MCF 10A (cell line): ENCODE measurements at regions not wholly inside any gene's neighbourhood (a gene's known extent, or its start where the extent isn't known, plus 50 kb on each side); places are given as distances from the start of the nearest gene placed in this dataset.

ENCODE experiments used
- BruUV-seq: library from RNA; stranded (reverse); fragments of 400-500 nt; replicated peaks from 2 replicates; lab custom pipeline; 2021; lab: Mats Ljungman, UMichigan
- CTCF ChIA-PET: fragments of 300-600 bp; sonication (Branson Sonifier 250); formaldehyde crosslinking; extraction: SDS; loops from one replicate; lab custom pipeline; 2021; ENCODE audit warnings: antibody characterized with exemption, inconsistent platforms; lab: Yijun Ruan, JAX
- POLR2A ChIA-PET: fragments of 300-600, 350-650 bp; sonication (Branson Sonifier 250); formaldehyde crosslinking; extraction: SDS; loops from one replicate; lab custom pipeline; 2020; ENCODE audit warnings: antibody characterized with exemption, inconsistent platforms; lab: Yijun Ruan, JAX
- DNase-seq: peaks from one replicate; pipeline ENCODE4 v3.0.0-alpha.2; 2018; ENCODE audit not compliant: unreplicated experiment
- H3K27ac Mint-ChIP-seq: one replicate; pipeline ENCODE4 v1.8.0; 2022; ENCODE audit warnings: mild to moderate bottlenecking, low read depth, mixed read lengths; ENCODE audit not compliant: unreplicated experiment
- H3K27me3 Mint-ChIP-seq: one replicate; pipeline ENCODE4 v1.8.0; 2022; ENCODE audit warnings: mixed read lengths; ENCODE audit not compliant: insufficient read depth, unreplicated experiment
- H3K36me3 Mint-ChIP-seq: one replicate; pipeline ENCODE4 v1.8.0; 2022; ENCODE audit warnings: mild to moderate bottlenecking, moderate library complexity, mixed read lengths; ENCODE audit not compliant: insufficient read depth, unreplicated experiment
- H3K4me1 Mint-ChIP-seq: one replicate; pipeline ENCODE4 v1.8.0; 2022; ENCODE audit warnings: mixed read lengths; ENCODE audit not compliant: insufficient read depth, unreplicated experiment
- H3K4me3 Mint-ChIP-seq: one replicate; pipeline ENCODE4 v1.8.0; 2022; ENCODE audit warnings: mild to moderate bottlenecking, moderate library complexity, mixed read lengths; ENCODE audit not compliant: unreplicated experiment
- H3K9me3 Mint-ChIP-seq: one replicate; pipeline ENCODE4 v1.8.0; 2022; ENCODE audit warnings: mixed read lengths; ENCODE audit not compliant: unreplicated experiment
- intact Hi-C: fragments of 100-400 bp; cut with micrococcal nuclease; formaldehyde crosslinking; loops from 2 replicates; pipeline ENCODE4 v1.14.1; 2022
- TF ChIP-seq, protein P1 (sequence below): fragments of 200-600 bp; IDR thresholded peaks from one replicate; pipeline ENCODE4 v1.8.0; 2022; ENCODE audit warnings: antibody characterized with exemption, mild to moderate bottlenecking; ENCODE audit not compliant: unreplicated experiment

DNA sequence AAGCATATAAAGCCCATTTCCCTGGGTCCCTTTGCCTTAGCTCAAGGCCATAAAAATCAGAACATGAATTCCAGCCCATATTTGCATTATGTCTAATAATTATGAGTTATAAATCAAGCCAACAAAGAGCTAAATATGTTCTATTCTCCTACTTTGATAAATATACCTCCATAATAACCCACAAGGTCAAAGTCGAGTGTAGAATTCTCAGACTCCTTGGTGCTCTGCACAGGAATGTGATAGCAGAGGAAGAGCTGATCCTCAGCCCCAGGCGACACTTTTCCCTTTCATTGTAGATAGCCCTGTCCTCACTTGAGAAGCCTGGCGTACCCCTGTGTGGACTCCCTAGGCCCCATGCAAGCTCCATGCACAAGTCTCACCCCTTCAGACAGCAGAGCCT lies 85.6 kb downstream of the CASP3 start:
- intact Hi-C loops: no loop called here
- DNase-seq: no peak
- no peak overlapping the region for H3K27ac Mint-ChIP-seq
- ChIA-PET CTCF (interaction anchor here (0.6 kb wide), 1 partner anchor 63 kb away, joined by 3 read pairs; no protein-coding TSS in a partner anchor), POLR2A (no interaction called here)
- no TSS peak for BruUV-seq
- H3K9me3 Mint-ChIP-seq: peaks cover 6% of the 10 kb centered on the region
- TF ChIP-seq, protein P1, sequence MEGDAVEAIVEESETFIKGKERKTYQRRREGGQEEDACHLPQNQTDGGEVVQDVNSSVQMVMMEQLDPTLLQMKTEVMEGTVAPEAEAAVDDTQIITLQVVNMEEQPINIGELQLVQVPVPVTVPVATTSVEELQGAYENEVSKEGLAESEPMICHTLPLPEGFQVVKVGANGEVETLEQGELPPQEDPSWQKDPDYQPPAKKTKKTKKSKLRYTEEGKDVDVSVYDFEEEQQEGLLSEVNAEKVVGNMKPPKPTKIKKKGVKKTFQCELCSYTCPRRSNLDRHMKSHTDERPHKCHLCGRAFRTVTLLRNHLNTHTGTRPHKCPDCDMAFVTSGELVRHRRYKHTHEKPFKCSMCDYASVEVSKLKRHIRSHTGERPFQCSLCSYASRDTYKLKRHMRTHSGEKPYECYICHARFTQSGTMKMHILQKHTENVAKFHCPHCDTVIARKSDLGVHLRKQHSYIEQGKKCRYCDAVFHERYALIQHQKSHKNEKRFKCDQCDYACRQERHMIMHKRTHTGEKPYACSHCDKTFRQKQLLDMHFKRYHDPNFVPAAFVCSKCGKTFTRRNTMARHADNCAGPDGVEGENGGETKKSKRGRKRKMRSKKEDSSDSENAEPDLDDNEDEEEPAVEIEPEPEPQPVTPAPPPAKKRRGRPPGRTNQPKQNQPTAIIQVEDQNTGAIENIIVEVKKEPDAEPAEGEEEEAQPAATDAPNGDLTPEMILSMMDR: no peak
- H3K36me3 Mint-ChIP-seq: no peaks in the 10 kb centered on the region
- H3K4me3 Mint-ChIP-seq: no peak overlapping the region
- no peaks in the 10 kb centered on the region for H3K4me1 Mint-ChIP-seq
- H3K27me3 Mint-ChIP-seq: no peaks in the 10 kb centered on the region

DNA sequence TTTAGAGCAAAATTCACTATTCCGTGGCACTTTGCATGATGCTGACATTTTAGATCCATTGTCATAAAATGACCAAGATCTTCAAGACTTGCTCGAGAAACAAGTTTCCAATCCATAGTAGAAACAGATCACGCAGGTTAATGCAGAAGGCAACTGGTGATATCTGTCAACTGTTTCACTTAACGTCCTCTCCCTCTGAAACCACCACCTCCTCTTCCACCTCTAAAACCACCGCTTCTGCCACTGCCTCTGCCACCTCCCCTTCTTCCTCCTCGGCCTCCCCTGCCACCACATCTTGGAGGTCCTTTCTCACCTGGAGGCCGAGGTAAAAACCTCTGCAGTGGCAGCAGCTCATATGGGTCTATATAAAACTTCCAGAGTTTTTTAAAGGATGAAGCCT lies 84.6 kb upstream of the IRF2 start:
- ChIA-PET CTCF (interaction anchor here (1.8 kb wide), 1 partner anchor 8 kb away, joined by 5 read pairs; no protein-coding TSS in a partner anchor), POLR2A (no interaction called here)
- no peaks in the 10 kb centered on the region for H3K9me3 Mint-ChIP-seq
- H3K27me3 Mint-ChIP-seq: no peaks in the 10 kb centered on the region
- no peaks in the 10 kb centered on the region for H3K36me3 Mint-ChIP-seq
- no peak for DNase-seq
- intact Hi-C loops: no loop called here
- TF ChIP-seq, protein P1: no peak
- no peak overlapping the region for H3K27ac Mint-ChIP-seq
- no TSS peak for BruUV-seq
- no peaks in the 10 kb centered on the region for H3K4me1 Mint-ChIP-seq
- no peak overlapping the region for H3K4me3 Mint-ChIP-seq

DNA sequence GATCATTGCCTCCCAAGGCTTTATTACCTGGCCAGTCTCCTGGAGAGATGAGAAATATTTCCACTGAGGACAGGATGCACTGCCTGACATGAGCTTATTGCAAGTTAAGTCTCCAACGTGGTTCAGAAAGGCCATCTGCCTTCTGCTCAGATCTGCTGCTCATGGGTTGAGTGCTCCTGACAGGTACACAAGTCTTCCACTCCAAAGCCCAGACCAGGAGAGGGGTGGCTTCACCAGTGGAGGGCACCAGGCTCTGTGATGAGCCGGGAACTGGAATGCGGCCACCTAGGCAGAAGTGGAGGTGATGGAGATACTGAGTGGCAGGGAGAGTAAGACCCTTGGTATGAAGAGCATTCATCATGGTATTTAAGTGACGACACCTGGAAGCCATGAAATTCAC lies 79.5 kb upstream of the IRF2 start:
- no peak overlapping the region for H3K4me3 Mint-ChIP-seq
- no peaks in the 10 kb centered on the region for H3K36me3 Mint-ChIP-seq
- H3K27me3 Mint-ChIP-seq: no peaks in the 10 kb centered on the region
- H3K27ac Mint-ChIP-seq: no peak overlapping the region
- ChIA-PET CTCF (interaction anchor here (0.6 kb wide), 2 partner anchors 20 to 299 kb away, joined by 3 read pairs; no protein-coding TSS in a partner anchor), POLR2A (no interaction called here)
- no peak for DNase-seq
- H3K4me1 Mint-ChIP-seq: no peaks in the 10 kb centered on the region
- TF ChIP-seq, protein P1: no peak
- intact Hi-C loops: no loop called here
- BruUV-seq: no TSS peak
- H3K9me3 Mint-ChIP-seq: no peaks in the 10 kb centered on the region

DNA sequence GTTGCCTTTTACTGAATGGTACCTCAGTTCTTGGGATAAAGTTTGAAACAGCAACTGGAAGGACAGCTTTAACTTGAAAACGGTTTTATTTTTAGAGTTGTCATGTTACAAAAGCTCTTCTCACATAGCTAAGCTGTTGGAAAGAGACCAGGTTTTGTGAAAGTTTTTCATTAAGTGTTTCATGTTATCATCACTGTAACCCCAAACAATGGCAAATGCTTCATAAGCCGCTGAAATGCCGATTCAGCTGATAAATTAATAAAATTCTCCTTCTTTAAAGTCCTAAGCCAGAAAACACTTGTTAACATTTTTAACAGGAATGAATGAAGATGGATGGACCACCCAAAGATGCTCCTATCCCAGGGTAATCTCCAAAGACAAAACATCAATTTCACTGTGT lies 76.1 kb upstream of the IRF2 start:
- Mint-ChIP-seq H3K4me1 (no peaks in the 10 kb centered on the region), H3K27ac (no peak overlapping the region), H3K4me3 (no peak overlapping the region), H3K9me3 (no peaks in the 10 kb centered on the region), H3K36me3 (no peaks in the 10 kb centered on the region), H3K27me3 (no peaks in the 10 kb centered on the region)
- DNase-seq: no peak
- TF ChIP-seq, protein P1: no peak
- ChIA-PET CTCF (interaction anchor here (0.6 to 3.0 kb wide), 4 partner anchors 9 to 286 kb away, joined by 3 to 11 read pairs (median 4); no protein-coding TSS in a partner anchor), POLR2A (no interaction called here)
- BruUV-seq: no TSS peak
- intact Hi-C loops: no loop called here
